Stimulated activated effector memory CD8-positive, alpha-beta T cell treated with anti-CD3 and anti-CD28 coated beads, Interleukin-12 subunit alpha, Interleukin-12 subunit beta, amount 100 ng/mL, for 72 hours (primary cell): ENCODE measurements at regions not wholly inside any gene's neighbourhood (a gene's known extent, or its start where the extent isn't known, plus 50 kb on each side); places are given as distances from the start of the nearest gene placed in this dataset.
"Not testable (repeated sequence)": the region's sequence is repeated elsewhere in the genome, so short reads cannot be mapped to it uniquely, and the experiment has no call there.

Experiments used
- ATAC-seq: fragments of 150-1000 bp; cut with Tn5 transposase; 2 replicates; pipeline ENCODE4 v1.10.0; 2021
- DNase-seq, 2 donors: peaks; one replicate each; pipeline ENCODE4 v3.0.0; 2021 to 2022; ENCODE audit warnings: low spot score in 2 of 2
- H3K27ac Mint-ChIP-seq: one replicate; pipeline ENCODE4 v1.8.0; 2022; ENCODE audit warnings: mild to moderate bottlenecking, mixed read lengths
- H3K36me3 Mint-ChIP-seq: one replicate; pipeline ENCODE4 v1.8.0; 2022; ENCODE audit warnings: mild to moderate bottlenecking, mixed read lengths
- H3K4me1 Mint-ChIP-seq: one replicate; pipeline ENCODE4 v1.8.0; 2022; ENCODE audit warnings: mixed read lengths
- H3K4me3 Mint-ChIP-seq: one replicate; pipeline ENCODE4 v1.8.0; 2022; ENCODE audit warnings: mild to moderate bottlenecking, mixed read lengths
- H3K9me3 Mint-ChIP-seq: one replicate; pipeline ENCODE4 v1.8.0; 2022; ENCODE audit warnings: mixed read lengths

DNA sequence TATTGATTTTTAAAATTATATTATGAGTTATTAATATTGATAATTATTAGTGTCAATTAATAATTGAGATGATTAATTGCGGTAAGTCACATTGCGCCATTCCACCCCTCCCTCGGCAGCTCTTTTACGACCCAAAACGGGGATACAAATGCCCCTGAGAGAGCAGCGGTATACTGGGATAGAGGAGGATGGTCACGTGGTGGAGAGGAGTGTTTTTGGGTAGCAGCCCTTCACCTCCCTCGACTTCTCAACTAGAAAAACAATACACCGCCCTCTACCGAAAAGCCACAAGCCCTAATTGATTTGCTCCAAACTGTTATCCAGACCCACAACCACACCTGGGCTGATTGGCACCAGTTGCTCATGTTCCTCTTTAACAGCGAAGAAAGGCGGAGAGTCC, 71.0 kb downstream of the DAPL1 start:
- not testable (repeated sequence) for H3K9me3 Mint-ChIP-seq, H3K4me3 Mint-ChIP-seq, ATAC-seq, H3K36me3 Mint-ChIP-seq, DNase-seq, H3K4me1 Mint-ChIP-seq, H3K27ac Mint-ChIP-seq

DNA sequence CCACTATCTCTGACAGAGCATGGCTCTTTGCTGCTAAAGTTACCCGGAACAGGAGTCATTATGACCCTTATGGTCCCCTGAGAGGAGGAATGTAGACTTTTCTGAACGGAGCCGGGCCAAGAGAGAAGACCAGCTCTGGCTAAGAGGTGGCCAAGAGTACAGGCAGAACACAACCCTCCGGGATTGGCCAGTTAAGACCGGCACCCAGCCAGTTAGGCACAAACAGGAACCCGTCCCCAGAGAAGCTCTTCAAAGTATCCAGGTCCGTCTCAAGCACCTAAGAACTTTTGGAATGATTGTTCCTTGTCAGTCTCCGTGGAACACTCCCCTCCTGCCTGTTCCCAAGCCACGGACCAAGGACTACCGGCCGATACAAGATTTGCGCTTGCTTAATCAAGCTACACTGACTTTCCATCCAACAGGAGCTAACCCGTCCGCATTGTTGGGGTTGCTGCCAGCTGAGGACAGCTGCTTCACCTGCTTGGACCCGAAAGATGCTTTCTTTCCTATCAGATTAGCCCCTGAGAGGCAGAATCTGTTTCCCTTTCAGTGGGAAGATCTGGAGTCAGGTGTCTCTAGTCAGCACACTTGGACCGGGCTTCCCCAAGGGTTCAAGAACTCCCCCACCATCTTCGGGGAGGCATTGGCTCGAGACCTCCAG, 72.5 kb downstream of the DAPL1 start:
- not testable (repeated sequence) for H3K4me1 Mint-ChIP-seq, H3K4me3 Mint-ChIP-seq, DNase-seq, H3K27ac Mint-ChIP-seq, H3K9me3 Mint-ChIP-seq, H3K36me3 Mint-ChIP-seq, ATAC-seq

DNA sequence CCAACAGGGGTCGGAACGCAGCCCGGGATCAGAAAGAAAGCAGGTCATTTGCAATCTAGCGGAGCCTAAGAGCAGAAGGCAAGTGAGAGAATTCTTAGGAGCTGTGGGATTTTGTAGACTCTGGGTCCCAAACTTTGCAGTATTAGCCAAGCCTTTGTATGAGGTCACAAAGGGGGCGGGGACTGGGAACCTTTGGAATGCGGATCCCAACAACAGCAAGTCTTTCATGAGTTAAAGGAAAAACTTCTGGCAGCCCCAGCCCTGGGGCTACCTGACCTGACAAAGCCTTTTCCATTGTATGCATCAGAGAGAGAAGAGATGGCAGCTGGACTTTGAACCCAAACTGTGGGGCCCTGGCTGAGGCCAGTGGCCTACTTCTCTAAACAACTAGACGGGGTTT, 73.3 kb downstream of the DAPL1 start:
- ATAC-seq, H3K4me1 Mint-ChIP-seq, H3K27ac Mint-ChIP-seq, H3K9me3 Mint-ChIP-seq, DNase-seq, H3K36me3 Mint-ChIP-seq, H3K4me3 Mint-ChIP-seq: not testable (repeated sequence)

DNA sequence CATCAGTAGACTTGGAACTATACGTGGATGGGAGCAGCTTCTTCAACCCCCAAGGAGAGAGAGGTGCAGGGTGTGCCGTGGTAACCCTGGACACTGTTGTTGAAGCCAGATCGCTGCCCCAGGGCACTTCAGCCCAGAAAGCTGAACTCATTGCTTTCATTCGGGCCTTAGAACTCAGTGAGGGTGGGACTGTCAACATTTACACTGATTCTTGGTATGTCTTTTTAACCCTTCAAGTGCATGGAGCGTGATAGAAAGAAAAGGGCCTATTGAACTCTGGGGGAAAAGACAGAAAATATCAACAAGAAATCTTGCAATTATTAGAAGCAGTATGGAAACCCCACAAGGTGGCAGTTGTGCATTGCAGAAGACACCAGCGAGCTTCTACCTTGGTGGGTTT, 74.0 kb downstream of the DAPL1 start:
- not testable (repeated sequence) for ATAC-seq, H3K4me3 Mint-ChIP-seq, DNase-seq, H3K36me3 Mint-ChIP-seq, H3K27ac Mint-ChIP-seq, H3K4me1 Mint-ChIP-seq, H3K9me3 Mint-ChIP-seq

DNA sequence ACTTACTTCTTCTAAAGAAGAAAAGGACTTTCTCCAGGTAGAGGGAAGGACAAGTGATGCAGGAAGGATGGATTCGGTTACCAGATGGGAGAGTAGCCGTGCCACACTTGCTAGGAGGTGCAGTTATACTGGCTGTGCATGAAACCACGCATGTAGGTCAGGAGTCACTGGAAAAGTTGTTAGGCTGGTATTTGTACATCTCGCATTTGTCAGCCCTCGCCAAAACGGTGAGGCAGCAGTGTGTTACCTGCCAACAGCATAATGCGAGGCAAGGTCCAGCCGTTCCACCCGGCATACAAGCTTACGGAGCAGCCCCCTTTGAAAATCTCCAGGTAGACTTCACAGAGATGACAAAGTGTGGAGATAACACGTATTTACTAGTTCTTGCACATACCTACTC, 74.5 kb downstream of the DAPL1 start:
- not testable (repeated sequence) for H3K4me1 Mint-ChIP-seq, H3K9me3 Mint-ChIP-seq, H3K27ac Mint-ChIP-seq, DNase-seq, H3K4me3 Mint-ChIP-seq, H3K36me3 Mint-ChIP-seq, ATAC-seq

DNA sequence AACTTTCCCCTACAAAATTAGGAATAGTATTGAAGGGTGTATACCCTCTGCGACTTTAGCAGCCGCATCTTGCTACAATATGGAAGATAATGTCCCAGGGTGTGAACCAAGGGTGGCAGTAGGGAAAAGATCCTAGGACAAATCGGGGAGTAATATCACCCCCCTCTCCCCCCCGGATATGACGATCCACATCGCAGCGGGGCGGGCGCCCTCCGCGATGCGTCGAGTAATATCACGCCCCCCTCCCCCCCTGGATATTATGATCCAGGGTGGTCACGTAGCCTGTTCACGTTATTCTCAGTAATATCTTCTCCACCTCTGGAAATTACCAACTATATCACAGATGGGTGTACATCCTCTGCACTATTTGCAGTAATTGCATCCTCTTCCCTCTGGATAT, 82.9 kb downstream of the DAPL1 start:
- Mint-ChIP-seq H3K9me3 (no peaks in the 10 kb centered on the region), H3K4me3 (no peak overlapping the region), H3K27ac (no peak overlapping the region), H3K36me3 (no peaks in the 10 kb centered on the region), H3K4me1 (no peaks in the 10 kb centered on the region)
- DNase-seq, result no peak
- no peak for ATAC-seq

DNA sequence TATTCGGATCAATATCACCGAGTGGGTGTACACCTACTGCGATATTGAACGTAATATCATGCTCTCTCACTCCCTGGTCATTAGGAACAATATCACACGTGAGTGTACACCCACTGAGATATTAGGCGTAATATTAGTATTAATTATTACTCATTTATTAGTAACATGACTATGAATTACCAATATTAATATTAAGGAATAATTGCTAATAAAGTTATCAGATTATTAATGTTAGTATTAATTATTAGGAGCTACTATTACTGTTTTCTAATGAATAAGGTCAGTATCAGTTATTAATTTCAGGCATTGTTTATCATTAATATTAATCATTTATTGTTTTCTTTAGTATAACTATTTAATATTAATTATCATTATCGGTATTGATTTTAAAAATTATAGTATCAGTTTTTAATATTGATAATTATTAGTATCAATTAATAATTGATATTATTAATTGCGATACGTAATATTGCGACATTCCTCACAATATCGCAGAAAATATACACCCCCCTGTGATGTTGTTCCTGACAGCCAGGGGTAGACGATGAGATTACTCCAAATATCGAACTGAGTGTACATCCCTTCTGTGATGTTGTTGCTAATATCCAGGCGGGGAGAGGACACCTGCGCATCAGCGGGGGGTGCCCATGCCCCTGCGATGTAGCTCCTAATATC, 84.2 kb downstream of the DAPL1 start:
- ATAC-seq, result no peak
- no peaks in the 10 kb centered on the region for H3K36me3 Mint-ChIP-seq

DNA sequence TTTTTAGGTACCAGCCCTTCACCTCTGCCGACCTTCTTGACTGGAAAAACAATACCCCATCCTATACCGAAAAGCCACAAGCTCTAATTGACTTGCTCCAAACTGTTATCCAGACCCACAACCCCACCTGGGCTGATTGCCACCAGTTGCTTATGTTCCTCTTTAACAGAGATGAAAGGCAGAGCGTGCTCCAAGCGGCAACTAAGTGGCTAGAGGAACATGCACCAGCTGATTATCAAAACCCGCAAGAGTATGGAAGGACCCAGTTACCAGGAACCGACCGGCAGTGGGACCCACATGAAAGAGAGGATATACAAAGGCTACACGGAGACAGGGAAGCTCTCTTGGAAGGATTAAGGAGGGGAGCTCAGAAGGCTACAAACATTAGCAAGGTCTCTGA, 86.1 kb upstream of the TANC1 start:
- Mint-ChIP-seq H3K4me3 (no peak overlapping the region), H3K4me1 (no peaks in the 10 kb centered on the region), H3K36me3 (no peaks in the 10 kb centered on the region), H3K9me3 (no peaks in the 10 kb centered on the region), H3K27ac (no peak overlapping the region)
- ATAC-seq (no peak), DNase-seq (no peak)

More for the DNA sequence above, 84.2 kb downstream of the DAPL1 start:
- Mint-ChIP-seq H3K27ac (no peak overlapping the region), H3K9me3 (no peaks in the 10 kb centered on the region), H3K4me1 (no peaks in the 10 kb centered on the region), H3K4me3 (no peak overlapping the region)
- no peak for DNase-seq

DNA sequence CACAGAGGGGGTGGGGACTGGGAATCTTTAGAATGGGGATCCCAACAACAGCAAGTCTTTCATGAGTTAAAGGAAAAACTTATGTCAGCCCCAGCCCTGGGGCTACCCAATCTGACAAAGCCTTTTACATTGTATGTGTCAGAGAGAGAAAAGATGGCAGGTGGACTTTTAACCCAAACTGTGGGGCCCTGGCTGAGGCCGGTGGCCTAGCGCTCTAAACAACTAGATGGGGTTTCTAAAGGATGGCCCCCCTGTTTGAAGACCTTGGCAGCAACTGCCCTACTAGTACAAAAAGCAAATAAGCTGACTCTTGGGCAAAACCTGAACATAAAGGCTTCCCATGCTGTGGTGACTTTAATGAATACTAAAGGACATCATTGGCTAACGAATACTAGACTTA, 83.9 kb upstream of the TANC1 start:
- H3K9me3 Mint-ChIP-seq, H3K36me3 Mint-ChIP-seq, H3K4me1 Mint-ChIP-seq, ATAC-seq, H3K4me3 Mint-ChIP-seq, H3K27ac Mint-ChIP-seq, DNase-seq: not testable (repeated sequence)

DNA sequence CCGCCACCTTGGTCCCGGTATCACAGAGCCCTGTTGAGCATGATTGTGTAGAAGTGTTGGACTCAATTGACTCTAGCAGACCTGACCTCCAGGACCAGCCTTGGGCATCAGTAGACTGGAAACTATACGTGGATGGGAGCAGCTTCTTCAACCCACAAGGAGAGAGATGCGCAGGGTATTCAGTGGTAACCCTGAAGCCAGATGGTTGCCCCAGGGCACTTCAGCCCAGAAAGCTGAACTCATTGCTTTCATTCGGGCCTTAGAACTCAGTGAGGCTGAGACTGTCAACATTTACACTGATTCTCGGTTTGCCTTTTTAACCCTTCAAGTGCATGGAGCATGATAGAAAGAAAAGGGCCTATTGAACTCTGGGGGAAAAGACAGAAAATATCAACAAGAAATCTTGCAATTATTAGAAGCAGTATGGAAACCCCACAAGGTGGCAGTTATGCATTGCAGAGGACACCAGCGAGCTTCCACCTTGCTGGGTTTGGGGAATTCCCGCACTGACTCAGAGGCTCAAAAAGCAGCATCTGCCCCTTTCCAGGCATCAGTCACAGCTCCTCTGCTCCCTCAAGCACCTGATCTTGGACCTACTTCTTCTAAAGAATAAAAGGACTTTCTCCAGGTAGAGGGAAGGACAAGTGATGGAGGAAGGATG, 83.3 kb upstream of the TANC1 start:
- H3K36me3 Mint-ChIP-seq, H3K9me3 Mint-ChIP-seq, H3K4me3 Mint-ChIP-seq, H3K27ac Mint-ChIP-seq, DNase-seq, ATAC-seq, H3K4me1 Mint-ChIP-seq: not testable (repeated sequence)

DNA sequence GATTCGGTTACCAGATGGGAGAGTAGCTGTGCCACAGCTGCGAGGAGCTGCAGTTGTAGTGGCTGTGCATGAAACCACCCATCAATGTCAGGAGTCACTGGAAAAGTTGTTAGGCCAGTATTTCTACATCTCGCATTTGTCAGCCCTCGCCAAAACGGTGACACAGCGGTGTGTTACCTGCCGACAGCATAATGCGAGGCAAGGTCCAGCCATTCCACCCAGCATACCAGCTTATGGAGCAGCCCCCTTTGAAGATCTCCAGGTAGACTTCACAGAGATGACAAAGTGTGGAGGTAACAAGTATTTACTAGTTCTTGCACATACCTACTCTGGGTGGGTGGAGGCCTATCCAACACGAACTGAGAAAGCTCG, 82.8 kb upstream of the TANC1 start:
- not testable (repeated sequence) for DNase-seq, ATAC-seq, H3K27ac Mint-ChIP-seq, H3K9me3 Mint-ChIP-seq, H3K4me3 Mint-ChIP-seq, H3K4me1 Mint-ChIP-seq, H3K36me3 Mint-ChIP-seq

DNA sequence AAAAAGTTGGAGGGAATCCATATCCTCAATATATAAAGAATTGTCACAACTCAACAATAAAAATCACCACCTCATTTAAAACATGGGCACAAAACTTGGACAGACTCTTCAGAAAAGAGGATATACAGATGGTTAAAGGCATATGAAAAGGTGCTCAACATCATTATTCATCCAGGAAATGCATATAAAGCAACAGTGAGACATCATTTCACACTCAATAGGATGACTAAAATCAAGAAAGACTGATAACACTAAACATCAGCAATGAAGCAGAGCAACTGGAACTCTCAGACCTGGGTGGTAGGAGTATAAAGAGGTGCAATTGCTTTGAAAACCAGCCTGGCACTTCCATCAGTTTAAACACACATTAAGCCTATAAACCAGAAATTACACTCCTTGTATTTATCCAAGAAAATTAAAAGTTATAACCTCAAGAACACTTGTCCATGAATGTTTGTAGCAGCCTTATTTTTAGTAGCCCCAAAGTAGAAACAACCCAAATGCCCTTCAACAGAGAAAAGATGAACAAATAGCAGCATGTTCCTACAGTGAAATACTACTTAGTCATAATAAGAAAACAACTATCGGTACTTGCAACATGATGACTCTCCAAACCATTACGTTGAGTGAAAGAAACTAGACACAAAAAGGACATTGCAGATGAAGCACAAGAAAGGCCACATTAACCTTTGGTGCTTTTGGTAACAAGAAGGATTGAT, 79.1 kb upstream of the TANC1 start:
- no peaks in the 10 kb centered on the region for H3K9me3 Mint-ChIP-seq
- peaks cover 7% of the 10 kb centered on the region for H3K4me1 Mint-ChIP-seq
- H3K4me3 Mint-ChIP-seq, result no peak overlapping the region
- H3K36me3 Mint-ChIP-seq, result no peaks in the 10 kb centered on the region
- no peak for DNase-seq
- peak; percentile 89 for ATAC-seq
- peak overlapping the region; percentile 13 for H3K27ac Mint-ChIP-seq

DNA sequence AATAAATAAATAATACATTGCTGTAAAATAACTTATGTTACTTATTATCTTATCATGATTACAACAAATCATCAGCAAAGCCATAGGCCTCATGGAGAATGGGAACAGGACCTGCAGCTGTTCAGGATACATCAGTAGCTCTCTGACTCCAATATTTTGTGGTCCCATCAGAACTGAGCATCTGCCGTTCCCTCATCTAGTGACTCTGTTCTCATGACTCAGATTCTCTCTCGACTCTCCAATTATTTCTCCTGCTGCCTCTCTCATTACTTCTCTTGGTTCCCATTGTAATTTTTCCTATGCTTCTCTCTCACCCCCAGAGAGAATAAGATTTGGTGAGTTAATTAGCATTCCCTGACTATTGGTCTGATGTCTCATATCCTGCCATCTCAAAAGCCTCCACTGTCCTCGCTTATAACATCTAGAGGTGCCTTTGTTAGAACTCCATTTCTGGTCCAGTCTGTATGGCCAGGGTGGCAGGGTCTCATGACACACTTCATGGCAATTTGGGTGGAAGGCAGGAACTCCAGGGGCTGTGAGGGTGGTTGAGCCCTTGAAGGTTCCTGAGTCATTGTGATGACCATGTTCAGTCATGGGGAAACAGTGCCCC, 78.0 kb upstream of the TANC1 start:
- H3K9me3 Mint-ChIP-seq, result no peaks in the 10 kb centered on the region
- H3K4me3 Mint-ChIP-seq, result no peak overlapping the region

DNA sequence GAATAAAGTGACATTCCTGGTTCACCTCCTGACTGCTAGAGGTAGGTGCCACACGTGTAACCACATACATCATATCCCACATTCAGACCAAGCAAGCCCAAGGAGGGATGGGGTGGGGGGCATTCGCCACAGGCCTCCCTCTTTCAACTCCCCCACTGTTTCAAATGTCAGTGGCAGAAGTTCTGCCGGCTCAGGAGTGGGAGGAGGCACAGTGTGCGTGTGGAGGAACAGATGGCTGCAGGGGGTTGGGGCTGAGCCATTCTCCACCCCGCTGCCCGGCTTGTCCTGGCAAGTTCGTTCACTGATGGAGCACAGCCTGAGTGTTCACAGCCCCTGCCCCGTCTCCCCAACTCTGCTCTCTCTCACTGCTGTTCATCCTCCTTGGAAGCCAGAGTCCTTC, 75.4 kb upstream of the TANC1 start:
- ATAC-seq (peak; percentile 14), DNase-seq (no peak)
- Mint-ChIP-seq H3K4me1 (peaks cover 7% of the 10 kb centered on the region), H3K9me3 (no peaks in the 10 kb centered on the region), H3K4me3 (no peak overlapping the region), H3K36me3 (no peaks in the 10 kb centered on the region), H3K27ac (no peak overlapping the region)

More for the DNA sequence above, 78.0 kb upstream of the TANC1 start:
- peaks cover 7% of the 10 kb centered on the region for H3K4me1 Mint-ChIP-seq
- H3K27ac Mint-ChIP-seq, result no peak overlapping the region
- DNase-seq, result no peak
- no peaks in the 10 kb centered on the region for H3K36me3 Mint-ChIP-seq
- no peak for ATAC-seq

DNA sequence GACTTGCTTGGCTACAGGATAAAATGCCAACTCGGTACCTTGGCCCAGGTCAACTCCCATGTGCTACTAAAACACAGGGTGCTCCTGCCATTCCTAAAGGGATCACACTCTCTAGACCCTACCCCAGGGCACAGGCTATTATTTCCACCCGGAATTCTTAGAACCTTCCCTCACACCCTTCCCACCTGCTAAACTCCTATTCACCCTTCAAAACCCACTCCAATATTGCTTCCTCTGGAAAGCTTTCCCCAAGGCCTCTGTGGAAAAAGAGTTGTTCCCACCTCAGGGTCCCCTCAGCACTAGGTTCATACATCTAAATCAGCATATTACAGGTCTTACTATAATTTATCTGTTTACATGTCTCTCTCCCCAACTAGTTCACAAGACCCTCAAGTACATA, 75.0 kb upstream of the TANC1 start:
- Mint-ChIP-seq H3K4me3 (no peak overlapping the region), H3K36me3 (no peaks in the 10 kb centered on the region)

More for the DNA sequence above, 75.0 kb upstream of the TANC1 start:
- Mint-ChIP-seq H3K27ac (no peak overlapping the region), H3K9me3 (no peaks in the 10 kb centered on the region), H3K4me1 (peaks cover 7% of the 10 kb centered on the region)
- ATAC-seq (no peak), DNase-seq (no peak)
